SK-N-MC (cell line): ENCODE measurements at regions not wholly inside any gene's neighbourhood (a gene's known extent, or its start where the extent isn't known, plus 50 kb on each side); places are given as distances from the start of the nearest gene placed in this dataset.

Experiments
- EZH2 ChIP-seq: fragments of 200-600 bp; sonication (generic); IDR thresholded peaks from one replicate; pipeline ENCODE4 v1.6.1; 2017; ENCODE audit warnings: antibody characterized with exemption
- FOXP2 ChIP-seq: optimal IDR thresholded peaks from 2 replicates; pipeline ENCODE3; 2011; ENCODE audit warnings: mild to moderate bottlenecking, moderate library complexity; ENCODE audit not compliant: insufficient read depth; ENCODE audit errors: extremely low read length, control extremely low read depth
- POLR2AphosphoS5 ChIP-seq: IDR thresholded peaks from 2 replicates; pipeline ENCODE4 v1.6.1; 2012; ENCODE audit warnings: mild to moderate bottlenecking, low read depth, low read length, borderline replicate concordance

- TF ChIP-seq EZH2 (no peak), POLR2AphosphoS5 (no peak), FOXP2 (no peak)
Observed at GRCh38 chr3:73197187-73197586, 135.7 kb downstream of the EBLN2 start.
